Femur (tissue), 1 donor: ENCODE measurements at regions not wholly inside any gene's neighbourhood (a gene's known extent, or its start where the extent isn't known, plus 50 kb on each side); places are given as distances from the start of the nearest gene placed in this dataset.

Source experiments
- DNase-seq: peaks from one replicate; pipeline ENCODE4 v3.0.0-alpha.2; 2017

DNA sequence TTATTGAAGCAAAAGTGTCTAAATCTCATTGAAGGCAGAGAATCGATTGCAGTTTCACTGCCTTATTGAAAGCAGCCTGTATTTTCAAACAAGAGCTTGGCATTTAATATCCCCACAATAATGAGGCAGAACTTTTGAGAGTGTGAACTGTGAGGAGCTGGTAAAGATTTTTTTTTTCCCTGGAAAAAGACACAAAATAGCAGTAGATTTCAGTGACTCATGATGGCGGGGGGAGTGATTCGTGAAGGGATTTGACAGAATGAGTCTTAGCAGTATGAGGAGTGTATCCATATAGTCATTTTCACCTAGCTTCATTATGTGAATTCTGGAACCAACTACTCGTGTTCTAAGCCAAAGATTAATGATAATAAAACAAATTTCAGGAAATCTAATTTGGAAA is 242.9 kb downstream of the ARL6IP6 start:
- no peak for DNase-seq

DNA sequence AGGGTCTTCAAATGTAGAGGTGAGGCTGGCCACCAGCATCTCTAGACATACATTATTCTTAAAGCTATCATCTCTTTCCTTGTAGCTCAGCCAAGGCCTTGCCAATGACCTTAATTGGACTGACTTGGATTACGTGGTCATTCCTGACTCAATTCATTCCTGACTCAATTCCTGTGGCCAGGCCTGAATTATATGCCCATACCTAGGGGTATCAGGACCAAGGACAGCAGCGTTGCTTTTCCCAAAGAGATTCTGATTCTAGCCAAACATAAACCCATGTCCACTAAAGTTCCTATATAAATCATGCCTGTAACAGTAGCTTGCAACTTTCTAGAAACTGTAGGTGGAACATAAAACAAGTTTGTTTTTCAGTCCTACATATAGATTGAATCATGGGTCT is 231.7 kb downstream of the ARL6IP6 start:
- peak; percentile 18 for DNase-seq

DNA sequence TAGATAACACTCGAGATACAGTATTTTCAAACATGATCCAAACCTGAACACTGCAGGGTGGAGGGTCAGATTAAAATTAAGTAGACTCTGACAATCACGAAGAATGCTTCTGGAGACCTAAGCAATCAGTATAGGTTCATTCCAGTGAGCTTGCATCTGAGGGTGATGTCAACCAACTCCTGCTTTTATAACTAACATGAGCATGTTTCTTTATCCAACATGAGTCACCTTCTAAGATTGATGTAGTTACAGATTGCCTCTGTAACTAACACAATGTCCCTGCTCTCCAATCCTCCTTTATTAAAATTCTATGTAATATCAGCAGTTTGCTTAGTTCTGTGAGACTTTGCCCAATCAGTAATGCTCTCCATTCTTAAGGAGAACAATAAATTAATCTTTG is 225.7 kb downstream of the ARL6IP6 start:
- no peak for DNase-seq

DNA sequence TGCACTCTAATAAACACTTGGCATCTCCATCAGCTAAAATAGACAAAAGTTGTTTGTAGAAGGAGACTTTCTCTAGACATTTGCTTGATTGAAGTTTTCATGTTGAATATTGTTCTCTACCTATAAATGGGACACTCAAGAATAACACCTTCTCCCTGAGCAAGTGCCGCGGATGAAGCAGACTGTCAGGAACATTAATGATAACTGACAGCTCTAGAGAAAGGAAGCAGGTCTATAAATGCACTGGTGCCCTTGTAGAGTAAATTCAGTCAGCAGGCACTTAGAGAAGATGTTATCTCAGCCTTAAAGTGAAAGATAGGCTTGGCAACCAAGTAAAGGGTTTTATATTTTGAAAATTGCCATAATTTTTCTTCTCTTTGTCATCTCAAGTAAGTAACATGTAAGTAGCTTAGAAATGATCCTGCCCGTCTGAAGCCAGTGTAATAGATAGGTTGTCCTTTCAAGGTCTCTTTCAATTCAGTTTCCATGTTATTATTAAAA is 224.6 kb downstream of the ARL6IP6 start:
- no peak for DNase-seq

DNA sequence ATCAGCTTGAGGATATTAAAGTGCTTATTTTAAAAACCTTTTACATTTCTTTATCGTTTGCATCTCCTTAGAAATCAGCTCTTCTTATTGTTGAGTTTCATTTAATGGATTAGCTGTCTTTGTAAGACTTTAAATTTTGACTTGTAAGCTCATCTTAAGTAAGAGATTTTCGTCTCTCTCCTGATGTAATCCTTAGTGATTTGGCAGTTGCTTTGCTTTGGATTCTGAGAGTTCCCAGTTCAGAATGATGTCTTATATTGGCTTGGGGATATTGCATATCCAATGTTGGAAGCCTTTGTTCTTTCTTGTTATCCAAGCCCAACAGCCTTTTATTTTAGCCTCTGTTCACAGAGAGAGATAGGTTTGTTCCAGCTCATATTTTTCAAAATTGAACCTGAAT is 212.1 kb downstream of the ARL6IP6 start:
- no peak for DNase-seq

DNA sequence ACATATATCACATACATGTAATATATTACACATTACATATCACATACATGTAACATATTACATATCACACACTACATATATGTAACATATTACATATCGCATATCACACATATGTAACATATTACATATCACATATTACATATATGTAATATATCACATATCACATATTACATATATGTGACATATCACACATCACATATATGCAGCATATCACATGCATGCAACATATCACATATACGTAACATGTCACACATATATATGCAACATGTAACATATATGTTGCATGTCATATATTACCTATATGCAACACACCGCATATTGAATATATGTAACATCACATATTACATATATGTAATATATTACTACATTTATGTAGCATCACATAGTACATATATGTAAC is 211.2 kb downstream of the ARL6IP6 start:
- no peak for DNase-seq

DNA sequence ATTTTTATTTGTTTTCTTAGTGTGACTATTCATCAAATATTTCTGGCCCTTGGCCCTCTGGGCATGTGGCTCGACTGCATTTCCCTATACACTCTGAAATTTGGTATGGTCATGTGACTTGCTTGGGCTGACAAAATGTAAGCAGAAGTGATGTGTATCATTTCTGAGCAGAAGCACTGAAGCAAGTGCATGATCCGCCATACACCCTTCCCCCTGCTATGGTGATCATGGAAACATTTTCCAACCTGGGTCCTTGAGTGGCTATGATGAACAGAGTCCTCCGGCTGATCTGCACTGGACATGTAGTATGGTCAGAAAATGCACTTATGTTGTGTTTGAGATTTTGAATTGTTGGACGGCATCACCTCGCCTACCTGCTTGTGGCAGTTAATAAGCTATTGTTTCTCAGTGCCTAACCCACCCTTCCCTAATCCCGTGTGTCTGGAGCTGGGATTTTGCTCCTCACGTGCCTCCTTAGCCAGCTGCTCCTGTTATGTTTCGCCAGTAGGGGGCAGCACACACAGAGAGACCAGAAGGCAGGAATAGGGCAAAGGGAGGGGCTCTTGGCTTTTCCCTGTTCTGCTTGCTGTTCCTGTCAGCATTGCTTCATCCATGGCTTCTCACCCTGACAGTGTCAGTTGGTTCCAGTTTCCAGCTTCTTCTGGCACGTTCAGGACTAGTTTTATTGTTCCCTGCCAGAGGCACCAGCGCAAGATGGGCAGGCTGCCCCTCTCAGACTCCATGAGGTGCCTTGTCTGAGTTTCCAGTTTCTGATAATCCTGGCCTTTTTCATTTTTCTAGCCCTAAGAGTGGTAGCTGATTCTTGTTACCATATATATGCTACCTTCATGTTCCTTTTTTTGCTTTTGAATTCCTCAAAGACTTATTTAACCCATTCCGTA is 207.4 kb downstream of the ARL6IP6 start:
- peak; percentile 53 for DNase-seq

DNA sequence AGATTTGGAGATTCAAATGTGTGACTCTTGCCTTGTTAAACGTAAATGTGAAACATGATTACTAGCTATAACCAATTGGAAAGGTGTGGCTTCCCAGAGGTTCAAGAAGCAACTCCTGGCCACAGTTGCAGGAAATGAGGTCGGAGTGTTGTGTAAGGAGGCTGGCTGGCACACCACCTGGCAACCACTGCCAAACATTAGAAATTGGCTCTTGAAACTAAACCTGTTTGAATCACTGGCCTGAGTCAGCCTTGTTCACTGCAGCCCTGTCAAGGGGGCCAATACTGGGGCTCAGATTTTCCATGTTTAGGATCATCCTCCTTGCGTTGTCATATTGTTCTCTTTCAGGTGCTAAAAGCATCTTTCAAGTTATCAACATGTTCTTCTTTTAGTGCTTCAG is 206.3 kb downstream of the ARL6IP6 start:
- DNase-seq, result no peak

DNA sequence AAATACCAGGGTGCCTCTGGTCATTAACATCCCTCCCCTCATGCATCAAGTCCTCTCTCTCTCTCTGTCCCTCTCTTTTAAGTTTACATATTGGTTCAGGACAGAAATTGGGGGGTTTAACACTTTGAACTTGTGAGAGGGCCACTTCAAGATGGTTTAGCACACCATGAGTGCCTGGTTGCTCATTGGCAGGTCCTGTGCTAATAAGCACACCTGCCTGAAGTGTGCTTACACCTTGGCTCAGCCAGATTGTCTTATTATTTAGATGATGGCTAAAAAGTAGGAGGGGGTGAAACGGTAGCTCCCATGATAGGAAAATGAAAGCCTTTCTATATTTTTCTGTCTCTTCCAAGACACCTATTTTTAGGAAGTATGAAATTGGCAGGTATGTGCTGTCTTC is 205.8 kb downstream of the ARL6IP6 start:
- no peak for DNase-seq

DNA sequence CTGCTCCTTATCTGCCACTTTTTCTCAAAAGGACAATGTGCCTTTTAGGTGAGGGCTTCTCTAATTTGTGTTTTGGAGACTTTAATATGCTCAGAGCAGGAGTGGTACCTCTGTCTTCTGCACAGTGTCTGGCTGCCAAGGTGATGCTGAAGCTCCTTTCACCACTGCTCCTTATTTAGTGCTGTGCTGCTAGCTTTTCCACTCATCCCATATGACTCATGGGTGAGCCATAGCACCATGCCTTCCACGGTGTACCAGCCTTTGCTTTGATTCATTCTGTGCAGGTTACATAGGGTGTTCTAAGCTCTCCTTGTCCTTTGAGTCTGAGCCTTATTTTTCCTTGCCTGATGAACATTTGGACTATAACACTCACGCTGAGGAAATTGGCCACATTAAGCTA is 202.4 kb downstream of the ARL6IP6 start:
- no peak for DNase-seq

DNA sequence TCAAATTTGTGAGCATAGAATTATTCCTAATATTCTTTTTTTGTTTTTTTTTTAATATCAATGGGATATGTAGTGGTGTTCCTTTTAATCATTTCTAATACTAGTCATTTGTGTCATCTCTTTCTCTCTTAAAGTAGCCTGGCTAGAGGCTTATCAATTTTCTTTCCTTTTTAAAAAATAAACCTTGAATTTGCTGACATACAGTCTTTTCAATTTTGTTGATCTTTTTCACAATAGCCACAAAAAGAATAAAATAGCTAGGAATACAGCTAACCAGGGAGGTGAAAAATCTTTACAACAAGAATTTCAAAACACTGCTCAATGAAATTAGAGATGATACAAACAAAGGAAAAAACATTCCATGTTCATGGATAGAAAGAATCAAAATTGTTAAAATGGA is 192.6 kb downstream of the ARL6IP6 start:
- no peak for DNase-seq

DNA sequence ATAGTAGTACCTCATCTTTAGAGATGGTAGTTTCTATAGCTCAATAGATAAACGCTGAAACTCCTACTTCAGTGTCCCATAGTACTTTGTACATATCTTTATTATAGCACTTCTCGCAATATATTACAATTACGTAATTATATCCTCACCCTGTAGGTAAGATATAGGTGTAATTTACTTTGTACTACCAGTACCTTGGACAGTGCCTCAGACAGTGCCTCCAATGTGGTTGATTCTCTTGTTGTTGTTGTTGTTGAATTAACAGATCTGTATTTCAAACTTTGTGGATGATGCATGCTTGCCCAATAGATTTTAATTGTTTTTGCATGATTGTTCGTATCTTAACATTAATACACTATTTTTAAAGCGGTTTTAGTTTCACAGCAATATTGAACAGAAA is 188.6 kb downstream of the ARL6IP6 start:
- DNase-seq, result no peak

DNA sequence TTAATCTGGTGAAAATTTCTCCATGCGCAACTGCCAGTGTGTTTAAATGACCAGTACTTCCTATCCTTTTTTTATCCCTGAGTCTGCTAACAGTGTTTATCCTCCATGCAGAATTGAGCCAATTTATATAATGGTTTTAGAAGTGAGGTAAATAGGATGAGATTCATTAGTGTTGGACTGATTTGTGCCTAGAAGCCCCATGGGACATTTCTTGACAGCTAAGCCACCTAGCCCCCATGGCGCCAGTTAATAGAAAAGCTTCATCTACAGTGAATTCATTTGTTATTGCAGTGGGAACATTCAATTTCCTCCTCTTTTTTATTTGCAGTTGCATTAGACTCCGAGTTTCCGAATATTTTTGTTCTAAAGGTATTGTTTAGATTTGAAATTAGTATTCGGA is 175.6 kb downstream of the ARL6IP6 start:
- DNase-seq, result no peak

DNA sequence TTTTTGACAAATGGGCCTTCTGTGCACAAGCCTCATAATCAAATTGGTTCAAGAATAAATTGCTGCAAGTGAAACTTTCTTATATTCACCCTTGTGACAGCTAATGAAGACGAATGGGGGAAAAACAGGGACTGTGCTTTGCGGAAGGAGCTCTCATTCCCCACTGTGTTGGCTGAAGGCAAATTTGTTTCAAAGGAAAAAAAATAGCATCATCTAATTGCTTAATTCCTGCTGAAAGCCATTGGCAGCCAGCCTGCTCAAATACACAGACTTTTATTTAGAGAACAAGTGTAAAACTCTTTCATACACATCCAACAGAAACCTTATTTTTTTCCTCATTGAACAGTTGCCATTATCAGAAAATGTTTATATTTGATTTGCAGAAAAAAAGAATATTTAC is 172.3 kb downstream of the ARL6IP6 start:
- DNase-seq, result no peak

DNA sequence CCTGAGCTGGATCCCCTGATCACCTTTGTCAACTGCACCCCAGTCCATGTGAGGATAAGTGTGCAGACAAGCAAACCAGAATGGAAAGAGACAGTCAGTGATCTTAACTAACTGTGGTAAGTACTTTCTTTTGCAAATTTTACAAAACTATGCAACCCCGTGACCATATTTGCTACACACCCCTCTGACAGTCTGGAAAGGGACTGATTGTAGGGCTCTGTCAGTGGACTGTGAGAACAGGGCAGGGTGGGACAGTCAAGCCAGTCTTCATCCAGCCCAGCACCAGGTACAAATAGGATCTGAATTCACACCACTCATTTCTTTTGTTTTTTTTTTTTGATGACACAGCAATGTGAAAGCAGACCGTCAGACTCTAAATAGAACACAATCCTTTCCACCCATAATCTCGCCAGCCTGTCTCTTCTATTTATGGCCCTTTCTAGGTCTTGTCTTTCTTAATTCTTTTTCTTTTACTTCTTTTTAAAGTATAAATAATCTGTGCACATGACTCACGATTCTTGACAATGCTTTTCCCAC is 165.6 kb downstream of the ARL6IP6 start:
- DNase-seq, result no peak

DNA sequence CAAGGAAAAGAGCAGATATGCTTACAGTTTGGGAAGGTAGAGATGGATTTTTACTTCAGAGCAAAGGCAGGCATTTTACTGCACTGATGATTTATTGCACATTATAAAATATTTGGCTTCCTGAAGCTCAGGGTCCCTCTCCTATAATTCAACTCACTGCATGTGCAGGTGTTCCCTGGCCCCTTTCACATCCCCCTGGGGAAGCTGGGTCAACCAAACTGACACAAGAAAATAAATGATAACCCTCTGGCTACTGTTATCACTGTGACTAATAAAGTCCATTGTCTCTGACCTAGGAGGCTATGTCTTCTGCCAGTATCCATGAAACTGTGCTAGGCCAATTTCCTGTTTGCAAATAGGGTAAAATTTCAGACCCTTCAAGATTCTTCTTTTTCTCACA is 163.1 kb downstream of the ARL6IP6 start:
- no peak for DNase-seq

DNA sequence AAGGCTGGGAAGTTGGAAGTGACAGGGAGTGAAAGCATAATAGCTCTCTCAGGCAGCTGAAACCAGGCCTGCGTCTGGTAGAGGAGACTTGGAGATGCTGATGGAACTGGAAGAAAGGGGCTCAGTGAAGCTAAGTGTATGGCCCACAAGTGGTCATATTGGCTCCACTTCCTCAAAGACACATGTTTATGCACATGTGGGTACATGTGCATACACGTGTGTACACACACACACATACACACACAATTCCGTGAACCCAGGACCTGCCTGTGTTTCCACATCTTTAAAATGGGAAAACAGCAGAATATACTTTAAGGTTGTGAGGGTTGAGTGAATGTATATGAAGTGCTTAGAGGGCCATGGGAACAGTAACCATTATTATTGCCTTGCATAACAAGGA is 160.9 kb downstream of the ARL6IP6 start:
- no peak for DNase-seq

DNA sequence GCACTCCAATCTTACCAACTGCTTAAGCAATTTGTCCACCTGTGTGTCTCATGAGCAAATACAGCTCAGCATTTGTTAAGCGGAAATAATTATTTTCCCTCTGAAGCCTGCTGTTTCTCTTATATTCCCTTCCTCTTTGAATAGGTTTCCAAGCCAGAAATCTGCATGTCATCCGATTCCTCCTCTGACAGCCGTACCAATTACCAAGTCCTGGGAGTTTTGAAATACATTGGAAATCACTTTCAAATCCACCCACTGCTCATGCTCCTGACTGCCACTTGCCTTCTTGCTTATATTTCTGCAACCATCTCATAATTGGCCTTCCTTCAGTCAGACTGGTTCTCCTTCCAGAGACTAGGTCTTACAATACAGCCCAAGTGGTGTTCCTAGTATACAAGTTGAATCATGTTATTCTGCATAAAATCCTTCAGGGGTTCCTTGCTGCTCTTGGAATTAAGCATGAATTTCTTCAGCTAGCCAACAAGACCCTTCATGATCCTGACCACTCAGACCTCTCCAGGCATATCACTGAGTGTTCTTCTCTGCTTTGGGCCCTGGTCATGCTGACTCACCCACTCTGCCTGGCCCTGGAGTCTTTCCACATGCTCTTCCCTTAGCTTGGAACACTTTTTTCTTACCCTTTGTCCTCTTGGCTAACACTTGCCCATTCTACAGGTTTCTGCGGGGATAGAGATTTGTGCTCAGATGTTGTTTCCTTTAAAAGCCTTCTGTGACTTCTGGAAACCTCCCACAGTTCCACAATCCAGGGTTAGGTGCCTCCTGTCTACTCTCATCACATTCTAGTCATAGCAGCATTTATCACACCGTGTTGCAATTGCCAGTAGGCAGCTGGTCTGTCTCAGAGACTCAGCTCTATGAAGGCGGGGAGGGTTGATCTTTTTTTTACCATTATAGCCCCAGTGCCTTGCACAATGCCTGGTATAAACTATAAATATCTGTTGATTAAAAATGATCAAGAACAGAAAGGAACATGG is 157.6 kb downstream of the ARL6IP6 start:
- no peak for DNase-seq

DNA sequence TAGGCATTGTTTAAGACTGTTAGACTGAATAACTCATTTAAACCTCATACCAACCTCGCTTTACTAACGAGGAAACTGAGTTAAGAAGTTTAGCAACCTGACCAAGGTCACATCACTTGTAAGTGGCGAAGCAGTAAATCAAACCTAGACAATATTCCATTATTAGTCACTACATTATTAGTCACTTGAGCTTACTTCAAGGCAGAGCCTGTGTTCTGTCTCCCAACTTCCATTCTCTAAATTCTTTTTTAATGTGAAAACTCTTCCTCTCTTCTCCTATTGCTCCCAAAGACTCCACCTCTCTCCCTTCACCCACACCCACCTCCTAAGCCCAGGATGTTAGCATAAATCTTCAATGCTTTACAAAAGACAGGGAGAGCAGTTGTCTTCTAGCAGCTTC is 156.5 kb downstream of the ARL6IP6 start:
- DNase-seq, result no peak

DNA sequence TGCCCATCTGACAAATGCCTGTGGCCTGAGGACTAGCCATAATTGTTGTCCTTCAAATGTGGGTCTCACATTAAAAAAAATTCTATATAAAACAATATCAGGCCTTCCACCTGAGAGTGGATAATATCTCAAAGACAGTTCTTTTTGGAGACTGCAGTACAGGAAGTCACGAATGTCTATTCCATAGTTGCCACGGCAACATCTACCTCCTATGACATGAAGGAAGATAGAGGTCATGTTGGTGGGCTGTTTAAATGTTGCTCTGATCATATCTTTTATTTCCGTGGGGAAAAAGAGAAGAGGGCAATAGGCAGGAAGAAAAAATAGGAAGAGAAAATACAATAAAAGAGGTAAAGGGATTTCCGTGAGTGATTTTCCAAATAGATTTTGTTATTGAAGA is 151.8 kb downstream of the ARL6IP6 start:
- DNase-seq, result no peak

DNA sequence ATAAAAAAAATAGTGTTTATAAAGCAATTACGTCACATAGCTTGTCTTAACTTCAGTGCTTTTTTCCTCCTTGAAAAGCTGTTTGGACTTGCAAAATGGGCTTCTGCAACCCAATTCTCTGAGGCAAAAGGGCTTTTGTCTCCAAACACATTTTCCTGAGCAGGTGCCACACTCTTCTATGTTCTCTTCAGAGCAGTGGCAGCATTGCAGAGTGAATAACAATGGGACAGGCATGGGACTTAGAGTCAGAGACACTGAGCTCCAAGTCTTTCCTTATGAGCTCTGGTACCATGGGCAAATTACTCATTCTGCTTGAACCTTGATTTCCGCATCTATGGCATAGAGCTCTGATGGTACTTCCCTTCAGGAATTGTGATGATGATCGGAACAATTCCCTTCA is 149.0 kb downstream of the ARL6IP6 start:
- DNase-seq, result no peak

DNA sequence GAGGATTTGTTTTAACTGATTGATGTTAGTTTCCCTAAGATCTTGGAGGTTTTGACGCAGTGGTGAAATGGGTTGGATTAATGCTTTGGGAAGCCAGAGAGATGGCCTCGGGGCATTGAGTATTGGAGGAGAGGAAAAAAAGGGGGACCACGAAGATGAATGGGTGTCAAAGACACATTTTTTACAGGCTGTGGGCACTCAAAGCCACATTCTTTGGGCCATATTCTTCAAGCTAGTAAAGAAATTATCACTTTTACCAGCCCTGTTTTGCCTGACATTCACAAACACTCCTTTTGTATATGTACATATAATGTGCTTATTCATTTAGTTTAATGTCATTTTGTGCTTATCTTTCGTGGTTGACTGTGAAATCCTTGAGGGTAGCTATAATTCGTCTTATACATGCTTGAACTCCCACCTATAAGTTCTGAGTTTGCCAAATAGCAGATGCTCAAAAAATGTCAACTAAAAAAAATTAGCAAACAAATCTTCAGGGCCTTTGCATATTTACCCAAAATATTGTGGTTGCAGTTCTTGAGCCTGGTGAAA is 146.3 kb downstream of the ARL6IP6 start:
- no peak for DNase-seq

DNA sequence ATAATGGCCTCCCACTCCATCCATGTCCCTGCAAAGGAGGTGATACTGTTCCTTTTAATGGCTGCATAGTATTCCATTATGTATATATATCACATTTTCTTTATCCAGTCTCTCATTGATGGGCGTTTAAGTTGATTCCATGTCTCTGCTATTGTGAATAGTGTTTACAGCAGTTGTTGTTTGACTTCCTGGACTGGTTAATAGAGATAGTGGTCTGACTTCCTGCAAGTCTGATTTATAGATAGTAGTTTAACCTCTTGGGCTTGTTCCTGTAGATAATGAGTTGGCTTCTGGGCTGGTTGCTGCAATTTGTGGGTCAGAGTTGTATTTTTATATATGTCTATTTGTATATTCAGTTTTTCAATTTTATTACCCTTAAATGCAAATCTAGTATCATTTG is 145.4 kb downstream of the ARL6IP6 start:
- no peak for DNase-seq
